Neuronal stem cell (in vitro differentiated cells): ENCODE measurements at regions not wholly inside any gene's neighbourhood (a gene's known extent, or its start where the extent isn't known, plus 50 kb on each side); places are given as distances from the start of the nearest gene placed in this dataset.

Experiments
- DNase-seq: peaks from one replicate; pipeline ENCODE4 v3.0.0-alpha.2; 2013; ENCODE audit warnings: low spot score
- H2AFZ ChIP-seq: one replicate; pipeline ENCODE4 v1.6.1; 2013; ENCODE audit warnings: mild to moderate bottlenecking, low read length, inconsistent platforms
- H2AK5ac ChIP-seq: 2 replicates; pipeline ENCODE4 v1.6.1; 2013; ENCODE audit warnings: low read depth, mild to moderate bottlenecking, inconsistent platforms, low read length, moderate library complexity, mixed read lengths
- H2BK120ac ChIP-seq: 2 replicates; pipeline ENCODE4 v1.6.1; 2013; ENCODE audit warnings: low read depth, mild to moderate bottlenecking, inconsistent platforms, low read length, moderate library complexity, mixed read lengths
- H2BK12ac ChIP-seq: one replicate; pipeline ENCODE4 v1.6.1; 2013; ENCODE audit warnings: low read length, inconsistent platforms
- H2BK15ac ChIP-seq: 2 replicates; pipeline ENCODE4 v1.6.1; 2013; ENCODE audit warnings: mild to moderate bottlenecking, low read length, inconsistent platforms, mixed read lengths
- H2BK5ac ChIP-seq: one replicate; pipeline ENCODE4 v1.6.1; 2013; ENCODE audit warnings: inconsistent platforms, mild to moderate bottlenecking, low read length, moderate library complexity
- H3K14ac ChIP-seq: one replicate; pipeline ENCODE4 v1.6.1; 2013; ENCODE audit warnings: low read length, inconsistent platforms
- H3K18ac ChIP-seq: 2 replicates; pipeline ENCODE4 v1.6.1; 2013; ENCODE audit warnings: low read length, inconsistent platforms
- H3K23ac ChIP-seq: 2 replicates; pipeline ENCODE4 v1.6.1; 2013; ENCODE audit warnings: low read depth, mild to moderate bottlenecking, mixed read lengths, low read length, inconsistent platforms; ENCODE audit not compliant: poor library complexity
- H3K27ac ChIP-seq: replicated peaks from 3 replicates; pipeline ENCODE4 v1.5.1; 2013; ENCODE audit warnings: low read length, inconsistent platforms
- H3K27me3 ChIP-seq, 3 experiments: 2 replicates each; pipeline ENCODE4 v1.6.1; 2013; ENCODE audit warnings: low read length in 3 of 3, mild to moderate bottlenecking in 2 of 3, inconsistent platforms in 1 of 3, low read depth in 1 of 3, mixed read lengths in 1 of 3, moderate library complexity in 1 of 3; ENCODE audit not compliant: control insufficient read depth in 3 of 3, insufficient read depth in 3 of 3
- H3K36me3 ChIP-seq, 2 donors: replicated peaks in 1 of 2; 2 replicates each; pipeline ENCODE4 v1.6.1; 2013; ENCODE audit warnings: low read length in 2 of 2; ENCODE audit not compliant: control insufficient read depth in 2 of 2, insufficient read depth in 2 of 2
- H3K4ac ChIP-seq: 2 replicates; pipeline ENCODE4 v1.6.1; 2013; ENCODE audit warnings: inconsistent platforms, mild to moderate bottlenecking, low read length, moderate library complexity
- H3K4me1 ChIP-seq, 2 donors: 1 replicate in 1 of 2; 2 replicates in 1 of 2; pipeline ENCODE4 v1.6.1; 2013; ENCODE audit warnings: low read length in 2 of 2, low read depth in 1 of 2; ENCODE audit not compliant: control insufficient read depth in 2 of 2, insufficient read depth in 1 of 2
- H3K4me2 ChIP-seq: one replicate; pipeline ENCODE4 v1.6.1; 2013; ENCODE audit warnings: mild to moderate bottlenecking, low read length, inconsistent platforms; ENCODE audit not compliant: insufficient read depth, poor library complexity, severe bottlenecking
- H3K4me3 ChIP-seq, 2 donors: 2 replicates each; pipeline ENCODE4 v1.5.1; 2013; ENCODE audit warnings: low read length in 2 of 2, mild to moderate bottlenecking in 2 of 2, inconsistent platforms in 1 of 2, moderate library complexity in 1 of 2
- H3K79me1 ChIP-seq: one replicate; pipeline ENCODE4 v1.6.1; 2013; ENCODE audit warnings: low read depth, mild to moderate bottlenecking, inconsistent platforms, low read length, moderate library complexity
- H3K9ac ChIP-seq: one replicate; pipeline ENCODE4 v1.6.1; 2013; ENCODE audit warnings: mild to moderate bottlenecking, low read depth, low read length, inconsistent platforms; ENCODE audit not compliant: poor library complexity
- H3K9me3 ChIP-seq, 2 donors: replicated peaks in 1 of 2; 2 replicates each; pipeline versions ENCODE3 to v1.6.1; 2013; ENCODE audit warnings: low read length in 2 of 2, mild to moderate bottlenecking in 2 of 2, inconsistent platforms in 1 of 2, low read depth in 1 of 2, mixed read lengths in 1 of 2, moderate library complexity in 1 of 2; ENCODE audit not compliant: control insufficient read depth in 2 of 2, insufficient read depth in 1 of 2
- H4K8ac ChIP-seq: one replicate; pipeline ENCODE4 v1.6.1; 2013; ENCODE audit warnings: low read depth, mild to moderate bottlenecking, inconsistent platforms, low read length, moderate library complexity
- H4K91ac ChIP-seq: one replicate; pipeline ENCODE4 v1.6.1; 2013; ENCODE audit warnings: low read length, low read depth, mild to moderate bottlenecking, inconsistent platforms; ENCODE audit not compliant: poor library complexity
- whole genome bisulfite sequencing, 2 donors: extraction: QIAGEN DNeasy Blood & Tissue Kit; methylation state at CpG; one replicate each; pipeline ENCODE4 v1.1.7; 2013; ENCODE audit warnings: missing lambda C conversion rate in 2 of 2, mixed read lengths in 1 of 2; ENCODE audit not compliant: insufficient read length in 2 of 2, insufficient replicate concordance in 1 of 2; ENCODE audit errors: extremely low coverage in 2 of 2; 5-methylcytosine and 5-hydroxymethylcytosine counted together

- no peak overlapping the region for H3K23ac ChIP-seq
- peaks cover 0 to 10% (median 0%) of the 10 kb centered on the region in 3 experiments for H3K27me3 ChIP-seq
- peaks cover 2% of the 10 kb centered on the region for H3K79me1 ChIP-seq
- H2BK15ac ChIP-seq: no peak overlapping the region
- no peak overlapping the region for H3K27ac ChIP-seq
- no peak overlapping the region for H3K4me3 ChIP-seq
- no peak overlapping the region for H3K14ac ChIP-seq
- WGBS, 2 donors: no CpG with 5 or more reads among the region's 4 CpGs
- no peak overlapping the region for H2AK5ac ChIP-seq
- H3K9me3 ChIP-seq: peaks cover 0 to 1% of the 10 kb centered on the region in 2 donors
- no peak overlapping the region for H2AFZ ChIP-seq
- peaks cover 25 to 29% of the 10 kb centered on the region in 2 donors for H3K4me1 ChIP-seq
- H3K36me3 ChIP-seq: no peaks in the 10 kb centered on the region
- no peak overlapping the region for H4K8ac ChIP-seq
- no peak overlapping the region for H2BK120ac ChIP-seq
- no peak overlapping the region for H2BK12ac ChIP-seq
- no peak overlapping the region for H4K91ac ChIP-seq
- no peak overlapping the region for H3K9ac ChIP-seq
- no peak overlapping the region for H2BK5ac ChIP-seq
- no peak for DNase-seq
- no peak overlapping the region for H3K4ac ChIP-seq
- H3K18ac ChIP-seq: no peak overlapping the region
- no peak overlapping the region for H3K4me2 ChIP-seq
These were observed 66.2 kb upstream of the PNMA1 start for GRCh38 chr14:73780391-73780790.

GRCh38 chr14:73778736-73779135 lies 64.6 kb upstream of the PNMA1 start:
- Histone ChIP-seq H2AK5ac (no peak overlapping the region), H2AFZ (no peak overlapping the region), H3K4me3 (no peak overlapping the region), H2BK5ac (no peak overlapping the region), H4K8ac (no peak overlapping the region), H3K79me1 (peaks cover 2% of the 10 kb centered on the region), H3K27ac (no peak overlapping the region), H2BK12ac (no peak overlapping the region), H3K9ac (no peak overlapping the region), H4K91ac (no peak overlapping the region), H3K4ac (no peak overlapping the region), H3K36me3 (no peaks in the 10 kb centered on the region), H3K27me3 (peaks cover 0 to 6% (median 0%) of the 10 kb centered on the region in 3 experiments), H3K14ac (no peak overlapping the region), H3K9me3 (peaks cover 0 to 1% of the 10 kb centered on the region in 2 donors), H2BK15ac (no peak overlapping the region), H3K4me1 (peaks cover 9 to 14% of the 10 kb centered on the region in 2 donors), H3K4me2 (no peak overlapping the region), H3K23ac (no peak overlapping the region), H2BK120ac (no peak overlapping the region), H3K18ac (no peak overlapping the region)
- no CpG with 5 or more reads among the region's 3 CpGs for WGBS, 2 donors
- DNase-seq: no peak

- DNase-seq: no peak
- no peak overlapping the region for H3K27ac ChIP-seq
- no peak overlapping the region for H3K4me3 ChIP-seq
- no peak overlapping the region for H2BK5ac ChIP-seq
- H3K27me3 ChIP-seq: peaks cover 0 to 6% (median 0%) of the 10 kb centered on the region in 3 experiments
- H2BK15ac ChIP-seq: no peak overlapping the region
- peaks cover 2% of the 10 kb centered on the region for H3K79me1 ChIP-seq
- H2AK5ac ChIP-seq: no peak overlapping the region
- H3K4me1 ChIP-seq: peaks cover 0 to 5% of the 10 kb centered on the region in 2 donors
- H4K91ac ChIP-seq: peak overlapping the region; percentile 19
- no peak overlapping the region for H3K14ac ChIP-seq
- WGBS, 2 donors: no CpG with 5 or more reads among the region's 7 CpGs
- peaks cover 0 to 4% of the 10 kb centered on the region in 2 donors for H3K9me3 ChIP-seq
- no peak overlapping the region for H3K9ac ChIP-seq
- no peak overlapping the region for H2BK120ac ChIP-seq
- H3K4me2 ChIP-seq: no peak overlapping the region
- H3K36me3 ChIP-seq: no peaks in the 10 kb centered on the region
- H3K4ac ChIP-seq: no peak overlapping the region
- H4K8ac ChIP-seq: no peak overlapping the region
- H3K18ac ChIP-seq: no peak overlapping the region
- no peak overlapping the region for H3K23ac ChIP-seq
- H2AFZ ChIP-seq: no peak overlapping the region
- no peak overlapping the region for H2BK12ac ChIP-seq
These were observed 63.2 kb upstream of the PNMA1 start for GRCh38 chr14:73777420-73777819.

- Histone ChIP-seq H4K91ac (no peak overlapping the region), H3K4me2 (no peak overlapping the region), H2BK5ac (no peak overlapping the region), H3K4me1 (peaks cover 6 to 13% of the 10 kb centered on the region in 2 donors), H2BK15ac (no peak overlapping the region), H2AFZ (no peak overlapping the region), H3K18ac (no peak overlapping the region), H3K9ac (no peak overlapping the region), H3K79me1 (peaks cover 2% of the 10 kb centered on the region), H3K14ac (no peak overlapping the region), H2AK5ac (no peak overlapping the region), H3K27me3 (peaks cover 0 to 6% (median 0%) of the 10 kb centered on the region in 3 experiments), H3K27ac (no peak overlapping the region), H3K4ac (no peak overlapping the region), H3K23ac (no peak overlapping the region), H2BK120ac (no peak overlapping the region), H2BK12ac (no peak overlapping the region), H3K4me3 (no peak overlapping the region), H4K8ac (no peak overlapping the region), H3K36me3 (no peaks in the 10 kb centered on the region), H3K9me3 (peaks cover 0 to 4% of the 10 kb centered on the region in 2 donors)
- WGBS, 2 donors: no CpG with 5 or more reads among the region's 3 CpGs
- DNase-seq: no peak
These were observed 62.0 kb upstream of the PNMA1 start for GRCh38 chr14:73776194-73776537.
